ENCODE measurements at regions not wholly inside any gene's neighbourhood (a gene's known extent, or its start where the extent isn't known, plus 50 kb on each side); places are given as distances from the start of the nearest gene placed in this dataset.

DNA sequence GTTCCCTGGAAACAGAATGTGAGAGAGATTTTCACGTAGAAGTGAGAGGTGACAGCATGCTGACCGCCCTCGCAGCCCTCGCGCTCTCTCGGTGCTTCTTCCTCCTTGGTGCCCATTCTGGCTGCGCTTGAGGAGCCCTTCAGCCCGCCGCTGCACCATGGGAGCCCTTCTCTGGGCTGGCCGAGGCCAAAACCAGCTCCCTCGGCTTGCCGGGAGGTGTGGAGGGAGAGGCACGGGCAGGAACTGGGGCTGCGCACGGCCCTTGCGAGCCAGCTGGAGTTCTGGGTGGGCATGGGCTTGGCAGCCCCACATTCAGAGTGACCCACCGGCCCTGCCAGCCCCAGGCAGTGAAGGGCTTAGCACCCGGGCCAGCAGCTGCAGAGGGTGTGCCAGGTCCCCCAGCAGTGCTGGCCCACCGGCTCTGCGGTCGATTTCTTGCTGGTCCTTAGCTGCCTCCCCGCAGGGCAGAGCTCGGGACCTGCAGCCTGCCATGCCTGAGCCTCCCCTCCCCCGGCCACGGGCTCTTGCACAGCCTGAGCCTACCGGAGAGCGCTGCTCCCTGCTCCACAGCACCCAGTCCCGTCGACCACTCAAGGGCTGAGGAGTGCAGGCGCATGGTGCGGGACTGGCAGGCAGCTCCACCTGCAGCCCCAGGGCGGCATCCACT is 888.7 kb upstream of the ZWINT start:
- no peaks in the 10 kb centered on the region for H3K9me3 ChIP-seq (ENCODE audit: control insufficient read depth, low read length, poor library complexity, severe bottlenecking)
- H3K4me3 Mint-ChIP-seq: no peak overlapping the region
- no peak for ATAC-seq
- no peak overlapping the region for H3K27ac Mint-ChIP-seq
- no peaks in the 10 kb centered on the region for H3K36me3 Mint-ChIP-seq (ENCODE audit: low read depth)
- DNase-seq: no peak
- H3K4me1 Mint-ChIP-seq: no peaks in the 10 kb centered on the region
- H3K27me3 Mint-ChIP-seq: no peaks in the 10 kb centered on the region

DNA sequence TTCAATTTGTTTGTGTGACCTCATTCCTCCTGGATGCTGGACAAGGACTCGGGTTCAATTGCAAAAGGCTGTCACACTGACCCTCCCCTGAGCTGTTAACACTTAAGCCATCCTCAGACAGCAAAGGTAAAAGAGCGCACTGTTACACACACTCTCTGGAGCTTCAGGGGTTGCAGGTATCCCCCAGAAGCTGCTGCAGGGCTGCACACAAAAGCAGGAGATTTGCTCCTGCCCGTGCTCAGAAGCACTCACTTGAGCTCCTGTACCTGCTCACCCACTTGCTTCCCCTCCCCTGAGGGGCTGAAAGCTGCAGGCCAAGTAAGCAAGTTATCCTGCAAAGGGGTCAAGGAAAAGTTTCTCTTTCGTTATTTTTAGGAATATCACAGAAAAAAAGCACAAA is 886.2 kb upstream of the ZWINT start:
- Mint-ChIP-seq H3K27ac (no peak overlapping the region), H3K27me3 (no peaks in the 10 kb centered on the region)

DNA sequence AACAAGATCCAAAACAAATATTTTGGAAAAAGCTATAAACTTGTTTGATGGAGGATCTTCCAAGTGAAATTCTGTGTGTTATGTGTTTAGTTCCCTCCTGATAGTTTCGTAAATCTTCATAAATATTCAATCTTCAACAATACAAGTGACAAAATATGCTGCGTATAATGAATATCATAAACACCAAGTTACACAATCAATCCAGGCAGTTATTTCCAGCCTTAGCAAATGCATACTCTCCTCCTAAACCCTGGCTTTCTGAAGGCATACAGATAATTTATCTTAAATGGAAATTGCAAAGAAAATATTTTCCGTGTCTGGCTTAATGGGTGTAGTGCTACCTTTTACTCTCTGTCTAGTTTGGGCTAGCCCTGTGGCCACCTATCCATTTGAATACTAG is 864.9 kb upstream of the ZWINT start:
- H3K27ac Mint-ChIP-seq: no peak overlapping the region
- ATAC-seq (no peak), DNase-seq (no peak)
- H3K27me3 Mint-ChIP-seq: no peaks in the 10 kb centered on the region
- no peaks in the 10 kb centered on the region for H3K4me1 Mint-ChIP-seq
- no peak overlapping the region for H3K4me3 Mint-ChIP-seq
- H3K9me3 ChIP-seq (ENCODE audit: control insufficient read depth, low read length, poor library complexity, severe bottlenecking): no peaks in the 10 kb centered on the region
- no peaks in the 10 kb centered on the region for H3K36me3 Mint-ChIP-seq (ENCODE audit: low read depth)

More for the DNA sequence above, 886.2 kb upstream of the ZWINT start:
- ATAC-seq: no peak
- DNase-seq: no peak
- Mint-ChIP-seq H3K4me3 (no peak overlapping the region), H3K4me1 (no peaks in the 10 kb centered on the region), H3K36me3 (ENCODE audit: low read depth) (no peaks in the 10 kb centered on the region)
- no peaks in the 10 kb centered on the region for H3K9me3 ChIP-seq (ENCODE audit: control insufficient read depth, low read length, poor library complexity, severe bottlenecking)

DNA sequence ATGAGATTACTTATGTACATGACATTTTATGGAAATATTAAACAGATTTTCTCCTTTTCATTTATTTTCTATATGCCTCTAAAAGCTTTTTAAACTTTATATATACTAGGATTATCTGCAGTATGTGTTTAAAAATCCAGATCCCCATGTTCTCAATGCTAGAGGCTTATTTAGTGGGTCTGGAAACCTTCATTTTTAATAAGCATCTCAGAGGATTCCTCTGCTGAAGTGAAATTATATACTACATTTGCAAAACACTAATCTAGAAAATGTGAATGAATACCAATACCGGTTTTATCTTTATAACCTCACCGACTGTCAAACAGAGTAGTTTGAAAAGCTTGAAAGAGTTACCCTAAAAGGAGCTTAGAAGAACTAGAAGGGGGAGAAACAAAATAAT is 863.8 kb upstream of the ZWINT start:
- H3K9me3 ChIP-seq (ENCODE audit: control insufficient read depth, low read length, poor library complexity, severe bottlenecking): no peaks in the 10 kb centered on the region
- Mint-ChIP-seq H3K4me1 (no peaks in the 10 kb centered on the region), H3K4me3 (no peak overlapping the region), H3K27ac (no peak overlapping the region), H3K27me3 (no peaks in the 10 kb centered on the region), H3K36me3 (ENCODE audit: low read depth) (no peaks in the 10 kb centered on the region)
- DNase-seq: no peak
- no peak for ATAC-seq

DNA sequence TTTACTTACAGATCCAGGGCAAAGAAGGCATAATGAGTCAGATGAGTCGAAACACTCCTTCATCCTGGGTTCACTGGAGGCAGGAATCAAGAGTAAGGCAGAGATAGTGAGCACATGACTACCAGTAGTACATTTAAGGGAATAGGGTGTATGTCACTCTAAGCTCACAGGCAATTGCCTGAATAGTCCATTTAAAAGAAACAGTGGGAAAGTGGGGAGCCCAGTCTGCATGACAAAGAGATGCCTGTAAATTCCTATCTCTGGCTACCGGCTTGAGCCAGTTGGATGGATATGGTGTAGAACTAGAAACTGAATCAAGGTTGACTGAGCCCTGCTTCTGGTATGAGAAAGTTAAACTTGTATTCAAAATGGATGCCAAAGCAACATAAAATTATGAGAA is 861.5 kb upstream of the ZWINT start:
- no peaks in the 10 kb centered on the region for H3K36me3 Mint-ChIP-seq (ENCODE audit: low read depth)
- no peaks in the 10 kb centered on the region for H3K4me1 Mint-ChIP-seq
- H3K4me3 Mint-ChIP-seq: no peak overlapping the region
- no peaks in the 10 kb centered on the region for H3K27me3 Mint-ChIP-seq
- no peak overlapping the region for H3K27ac Mint-ChIP-seq
- no peak for DNase-seq
- ATAC-seq: no peak
- no peaks in the 10 kb centered on the region for H3K9me3 ChIP-seq (ENCODE audit: control insufficient read depth, low read length, poor library complexity, severe bottlenecking)

DNA sequence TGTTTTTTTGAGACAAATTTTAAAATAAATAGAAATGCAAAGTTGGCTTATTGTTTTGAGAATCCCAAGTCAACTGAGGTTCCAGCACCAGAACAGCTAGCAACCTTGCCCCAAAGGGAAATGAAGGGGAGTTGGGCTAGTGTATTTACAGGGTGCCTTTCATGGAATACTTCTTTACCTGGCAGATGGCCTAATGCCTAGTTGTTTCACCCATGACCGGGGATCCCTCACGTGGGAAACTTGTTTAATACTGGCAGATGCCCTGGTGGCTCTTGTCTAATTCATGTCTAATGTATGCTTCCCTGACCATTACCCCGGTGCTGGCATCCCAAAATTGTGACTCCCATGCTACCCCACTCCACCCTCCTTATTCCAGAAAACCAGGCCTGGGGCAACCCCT is 861.1 kb upstream of the ZWINT start:
- DNase-seq (no peak), ATAC-seq (no peak)
- H3K27me3 Mint-ChIP-seq: no peaks in the 10 kb centered on the region
- H3K4me3 Mint-ChIP-seq: no peak overlapping the region
- H3K27ac Mint-ChIP-seq: no peak overlapping the region
- no peaks in the 10 kb centered on the region for H3K4me1 Mint-ChIP-seq
- H3K36me3 Mint-ChIP-seq (ENCODE audit: low read depth): no peaks in the 10 kb centered on the region
- no peaks in the 10 kb centered on the region for H3K9me3 ChIP-seq (ENCODE audit: control insufficient read depth, low read length, poor library complexity, severe bottlenecking)

DNA sequence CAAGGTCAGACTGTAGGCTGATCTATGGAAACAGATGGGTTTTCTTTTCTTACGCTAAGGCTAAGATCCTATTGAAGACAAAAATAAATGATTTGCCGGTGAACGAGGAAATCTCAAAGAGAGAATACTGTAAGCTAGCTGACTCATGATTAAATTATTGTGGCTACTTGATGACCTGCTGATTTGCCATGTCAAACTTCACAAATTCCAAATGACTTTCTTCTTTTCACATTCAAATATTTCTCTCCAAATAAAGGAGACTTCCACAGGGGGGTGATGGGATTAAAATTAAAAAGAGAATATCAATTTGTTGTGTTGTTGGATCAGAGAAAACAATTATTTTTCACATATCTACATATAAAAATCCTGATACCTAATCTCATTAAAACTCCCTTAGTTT is 860.6 kb upstream of the ZWINT start:
- H3K27ac Mint-ChIP-seq: no peak overlapping the region

DNA sequence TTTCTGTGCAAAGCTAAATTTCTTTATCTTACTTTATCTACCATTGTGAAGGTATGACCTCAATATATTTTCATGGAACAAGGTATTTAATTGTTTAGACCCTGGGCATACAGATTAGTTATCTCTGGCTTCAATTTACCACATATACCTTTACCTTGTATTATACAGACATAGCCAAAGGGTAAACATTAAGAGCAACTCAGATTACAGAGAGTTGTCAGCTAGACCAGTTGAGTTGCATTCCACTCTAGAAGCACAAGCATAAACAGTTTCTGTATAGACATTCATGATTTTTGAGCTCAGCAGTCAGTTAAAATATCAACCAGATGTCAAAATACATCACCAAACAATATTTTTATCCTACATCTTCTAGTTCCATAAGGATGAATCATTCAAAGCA is 857.3 kb upstream of the ZWINT start:
- no peak overlapping the region for H3K4me3 Mint-ChIP-seq
- ATAC-seq: no peak
- H3K9me3 ChIP-seq (ENCODE audit: control insufficient read depth, low read length, poor library complexity, severe bottlenecking): no peaks in the 10 kb centered on the region
- H3K4me1 Mint-ChIP-seq: no peaks in the 10 kb centered on the region
- H3K36me3 Mint-ChIP-seq (ENCODE audit: low read depth): no peaks in the 10 kb centered on the region
- H3K27me3 Mint-ChIP-seq: no peaks in the 10 kb centered on the region
- no peak for DNase-seq
- H3K27ac Mint-ChIP-seq: no peak overlapping the region

More for the DNA sequence above, 860.6 kb upstream of the ZWINT start:
- Mint-ChIP-seq H3K4me3 (no peak overlapping the region), H3K36me3 (ENCODE audit: low read depth) (no peaks in the 10 kb centered on the region), H3K4me1 (no peaks in the 10 kb centered on the region), H3K27me3 (no peaks in the 10 kb centered on the region)
- ATAC-seq (no peak), DNase-seq (no peak)
- H3K9me3 ChIP-seq (ENCODE audit: control insufficient read depth, low read length, poor library complexity, severe bottlenecking): no peaks in the 10 kb centered on the region

DNA sequence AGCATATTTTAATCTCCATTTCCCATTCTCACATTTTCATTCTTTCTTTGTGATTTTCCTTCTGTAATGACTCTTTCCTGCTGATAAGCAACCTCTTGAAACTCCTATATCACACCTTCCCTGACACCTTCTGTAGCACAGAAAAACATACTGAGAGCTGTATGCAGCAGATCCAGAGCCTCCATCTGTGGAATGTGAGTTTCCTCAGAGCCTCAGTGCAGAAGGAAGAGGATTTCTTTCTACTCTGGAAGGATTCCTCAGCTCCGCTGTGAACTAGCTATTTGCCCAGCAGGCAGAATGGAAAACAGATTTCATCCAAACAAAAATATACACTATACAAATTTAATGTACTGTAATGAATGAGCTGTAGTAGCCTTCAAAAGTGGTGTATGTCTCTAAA is 841.3 kb upstream of the ZWINT start:
- no peaks in the 10 kb centered on the region for H3K4me1 Mint-ChIP-seq
- H3K4me3 Mint-ChIP-seq: no peak overlapping the region
- no peak overlapping the region for H3K27ac Mint-ChIP-seq
- H3K27me3 Mint-ChIP-seq: no peaks in the 10 kb centered on the region
- no peak for DNase-seq
- no peaks in the 10 kb centered on the region for H3K9me3 ChIP-seq (ENCODE audit: control insufficient read depth, low read length, poor library complexity, severe bottlenecking)
- no peak for ATAC-seq
- H3K36me3 Mint-ChIP-seq (ENCODE audit: low read depth): no peaks in the 10 kb centered on the region

DNA sequence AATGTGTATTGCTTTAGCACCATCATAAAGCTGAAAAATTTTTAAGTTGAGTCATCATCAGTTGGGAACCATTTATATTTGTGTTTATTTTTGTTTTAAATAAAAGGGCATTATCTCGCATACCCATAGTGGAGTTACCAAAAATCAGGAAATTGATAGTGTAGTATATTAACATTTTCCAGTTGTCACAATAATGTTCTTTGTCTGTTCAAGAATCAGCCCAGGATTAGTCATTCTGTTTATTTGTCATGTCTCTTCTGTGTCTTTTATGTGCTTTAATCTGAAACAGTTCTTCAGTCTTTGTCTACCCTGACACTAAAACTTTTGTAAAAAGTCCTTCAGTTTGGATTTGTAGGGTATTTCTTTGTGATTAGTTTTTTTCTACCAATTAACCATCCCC is 827.8 kb upstream of the ZWINT start:
- H3K9me3 ChIP-seq (ENCODE audit: control insufficient read depth, low read length, poor library complexity, severe bottlenecking): no peaks in the 10 kb centered on the region
- ATAC-seq (no peak), DNase-seq (no peak)
- no peaks in the 10 kb centered on the region for H3K4me1 Mint-ChIP-seq
- no peaks in the 10 kb centered on the region for H3K36me3 Mint-ChIP-seq (ENCODE audit: low read depth)
- H3K4me3 Mint-ChIP-seq: no peak overlapping the region
- H3K27ac Mint-ChIP-seq: no peak overlapping the region
- no peaks in the 10 kb centered on the region for H3K27me3 Mint-ChIP-seq

DNA sequence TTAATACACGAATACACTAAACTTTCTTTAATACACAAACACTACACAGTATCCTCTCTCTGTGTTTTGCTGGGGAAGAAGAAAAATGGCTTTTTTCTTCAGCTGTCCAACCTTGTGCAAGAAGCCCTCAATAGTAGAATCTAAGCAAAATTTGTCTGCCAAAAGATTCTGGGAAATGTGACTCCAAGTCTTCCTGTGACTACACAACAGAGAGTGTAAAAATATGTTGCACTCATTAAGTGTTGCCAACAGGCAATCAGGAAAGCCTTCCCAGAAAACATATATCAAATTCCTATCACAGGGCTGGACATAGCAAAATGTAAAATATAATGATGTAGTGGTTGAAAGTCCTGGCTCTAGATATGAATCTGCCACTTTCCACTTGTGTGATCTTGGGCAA is 825.1 kb upstream of the ZWINT start:
- H3K9me3 ChIP-seq (ENCODE audit: control insufficient read depth, low read length, poor library complexity, severe bottlenecking): no peaks in the 10 kb centered on the region
- H3K27ac Mint-ChIP-seq: no peak overlapping the region
- H3K27me3 Mint-ChIP-seq: no peaks in the 10 kb centered on the region
- H3K4me1 Mint-ChIP-seq: no peaks in the 10 kb centered on the region
- DNase-seq (no peak), ATAC-seq (no peak)
- no peak overlapping the region for H3K4me3 Mint-ChIP-seq
- H3K36me3 Mint-ChIP-seq (ENCODE audit: low read depth): no peaks in the 10 kb centered on the region

DNA sequence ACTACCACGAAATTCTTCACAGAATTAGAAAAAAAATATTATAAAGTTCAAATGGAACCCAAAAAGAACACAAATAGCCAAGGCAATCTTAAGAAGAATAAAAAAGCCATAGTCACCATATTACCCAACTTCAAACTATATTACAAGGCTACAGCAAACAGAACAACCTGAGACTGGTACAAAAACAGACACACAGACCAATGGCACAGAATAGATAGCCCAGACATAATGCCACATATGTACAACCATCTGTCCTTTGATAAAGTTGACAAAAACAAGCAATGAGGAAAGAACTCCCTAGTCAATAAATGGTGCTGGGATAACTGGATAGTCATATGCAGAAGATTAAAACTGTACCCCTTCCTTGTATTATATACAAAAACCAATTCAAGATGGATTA is 808.5 kb upstream of the ZWINT start:
- ATAC-seq (no peak), DNase-seq (no peak)
- Mint-ChIP-seq H3K4me1 (no peaks in the 10 kb centered on the region), H3K27ac (no peak overlapping the region), H3K36me3 (ENCODE audit: low read depth) (no peaks in the 10 kb centered on the region), H3K4me3 (no peak overlapping the region), H3K27me3 (no peaks in the 10 kb centered on the region)
- H3K9me3 ChIP-seq (ENCODE audit: control insufficient read depth, low read length, poor library complexity, severe bottlenecking): no peaks in the 10 kb centered on the region

DNA sequence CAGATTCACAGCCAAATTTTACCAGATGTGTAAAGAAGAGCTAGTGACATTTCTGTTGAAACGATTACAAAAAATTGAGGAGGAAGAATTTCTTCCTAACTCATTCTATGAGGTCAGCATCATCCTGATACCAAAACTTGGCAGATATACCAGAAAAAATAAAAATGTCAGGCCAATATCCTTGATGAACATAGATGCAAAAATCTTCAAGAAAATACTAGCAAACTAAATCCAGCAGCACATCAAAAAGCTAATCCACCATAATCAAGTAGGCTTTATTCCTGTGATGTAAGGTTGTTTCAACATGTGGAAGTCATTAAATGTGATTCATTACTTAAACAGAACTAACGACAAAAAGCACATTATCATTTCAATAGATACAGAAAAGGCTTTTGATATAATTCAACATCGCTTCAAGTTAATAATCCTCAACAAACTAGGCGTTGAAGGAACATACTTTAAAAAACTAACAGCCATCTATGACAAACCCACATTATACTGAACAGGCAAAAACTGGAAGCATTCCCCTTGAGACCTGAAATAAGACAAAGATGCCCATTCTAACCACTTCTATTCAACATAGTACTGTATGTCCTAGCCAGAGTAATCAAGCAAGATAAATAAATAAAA is 807.7 kb upstream of the ZWINT start:
- H3K27me3 Mint-ChIP-seq: no peaks in the 10 kb centered on the region
- H3K36me3 Mint-ChIP-seq (ENCODE audit: low read depth): no peaks in the 10 kb centered on the region
- H3K4me3 Mint-ChIP-seq: no peak overlapping the region
- no peak for DNase-seq
- H3K4me1 Mint-ChIP-seq: no peaks in the 10 kb centered on the region
- H3K9me3 ChIP-seq (ENCODE audit: control insufficient read depth, low read length, poor library complexity, severe bottlenecking): no peaks in the 10 kb centered on the region
- no peak for ATAC-seq
- no peak overlapping the region for H3K27ac Mint-ChIP-seq

DNA sequence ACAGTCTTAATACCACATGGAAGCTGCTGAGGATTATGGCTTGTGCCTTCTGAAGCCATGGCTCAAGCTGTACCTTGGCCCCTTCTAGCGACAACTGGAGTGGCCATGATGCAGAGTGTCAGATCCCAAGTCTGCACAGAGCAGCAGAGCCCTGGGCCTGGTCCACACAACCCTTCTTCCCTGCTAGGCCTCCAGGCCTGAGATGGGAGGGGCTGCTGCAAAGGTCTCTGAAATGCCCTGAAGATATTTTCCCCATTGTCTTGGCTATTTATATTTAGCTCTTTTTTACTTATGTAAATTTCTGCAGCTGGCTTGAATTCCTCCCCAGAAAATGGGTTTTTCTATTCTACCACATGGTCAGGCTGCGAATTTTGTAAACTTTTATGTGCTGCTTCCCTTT is 804.6 kb upstream of the ZWINT start:
- H3K9me3 ChIP-seq (ENCODE audit: control insufficient read depth, low read length, poor library complexity, severe bottlenecking): no peaks in the 10 kb centered on the region
- H3K4me1 Mint-ChIP-seq: no peaks in the 10 kb centered on the region
- H3K27me3 Mint-ChIP-seq: no peaks in the 10 kb centered on the region
- DNase-seq: no peak
- no peaks in the 10 kb centered on the region for H3K36me3 Mint-ChIP-seq (ENCODE audit: low read depth)
- H3K27ac Mint-ChIP-seq: no peak overlapping the region
- H3K4me3 Mint-ChIP-seq: no peak overlapping the region
- ATAC-seq: no peak
